ENCODE measurements at regions not wholly inside any gene's neighbourhood (a gene's known extent, or its start where the extent isn't known, plus 50 kb on each side); places are given as distances from the start of the nearest gene placed in this dataset.

- Mint-ChIP-seq H3K36me3 (ENCODE audit: insufficient read depth, unreplicated experiment) (no peaks in the 10 kb centered on the region), H3K4me1 (ENCODE audit: low read depth, unreplicated experiment) (no peaks in the 10 kb centered on the region), H3K4me3 (ENCODE audit: unreplicated experiment) (no peak overlapping the region), H3K27ac (ENCODE audit: unreplicated experiment) (no peak overlapping the region), H3K9me3 (ENCODE audit: unreplicated experiment) (no peaks in the 10 kb centered on the region), H3K27me3 (ENCODE audit: insufficient read depth, unreplicated experiment) (peaks cover 24% of the 10 kb centered on the region)
- ChIA-PET CTCF (interaction anchor here (0.5 to 1.0 kb wide), 2 partner anchors 37 to 495 kb away, joined by 3 read pairs; no protein-coding TSS in a partner anchor), POLR2A (no interaction called here)
- Histone ChIP-seq H3K4me1 (no peaks in the 10 kb centered on the region), H3K36me3 (ENCODE audit: control insufficient read depth, insufficient read depth, low read length) (no peaks in the 10 kb centered on the region), H3K27me3 (replicated peaks; ENCODE audit: control insufficient read depth, insufficient read depth, low read length) (no peaks in the 10 kb centered on the region; the same call in 1 of the 2 replicates), H3K4me3 (ENCODE audit: low read depth, low read length) (no peak overlapping the region), H3K9me3 (no peaks in the 10 kb centered on the region)
- BruUV-seq (replicated peaks) = no TSS peak
- intact Hi-C loops (cut with micrococcal nuclease; ENCODE audit: unreplicated experiment) = no loop called here
- no peak for DNase-seq
- no peak for TF ChIP-seq CTCF (IDR thresholded peaks at IDR 0.05; ENCODE audit: insufficient read depth in 1 of 2, low read depth in 1 of 2, low read length in 1 of 2, severe bottlenecking in 1 of 2, unreplicated experiment in 1 of 2)
Observed at GRCh38 chr11:116110356-116110755, 606.1 kb upstream of the CADM1 start.

GRCh38 chr11:116109228-116109627 is 605.0 kb upstream of the CADM1 start:
- Mint-ChIP-seq H3K4me1 (ENCODE audit: low read depth, unreplicated experiment) (no peaks in the 10 kb centered on the region), H3K27me3 (ENCODE audit: insufficient read depth, unreplicated experiment) (peaks cover 24% of the 10 kb centered on the region), H3K9me3 (ENCODE audit: unreplicated experiment) (no peaks in the 10 kb centered on the region), H3K4me3 (ENCODE audit: unreplicated experiment) (no peak overlapping the region), H3K36me3 (ENCODE audit: insufficient read depth, unreplicated experiment) (no peaks in the 10 kb centered on the region), H3K27ac (ENCODE audit: unreplicated experiment) (no peak overlapping the region)
- CTCF ChIA-PET = no interaction called here
- no peak for TF ChIP-seq CTCF (IDR thresholded peaks at IDR 0.05; ENCODE audit: insufficient read depth in 1 of 2, low read depth in 1 of 2, low read length in 1 of 2, severe bottlenecking in 1 of 2, unreplicated experiment in 1 of 2)
- BruUV-seq (replicated peaks) = no TSS peak
- Histone ChIP-seq H3K9me3 (no peaks in the 10 kb centered on the region), H3K4me3 (ENCODE audit: low read depth, low read length) (no peak overlapping the region), H3K27me3 (replicated peaks; ENCODE audit: control insufficient read depth, insufficient read depth, low read length) (no peaks in the 10 kb centered on the region; the same call in 1 of the 2 replicates), H3K36me3 (ENCODE audit: control insufficient read depth, insufficient read depth, low read length) (no peaks in the 10 kb centered on the region), H3K4me1 (no peaks in the 10 kb centered on the region)
- intact Hi-C loops (cut with micrococcal nuclease; ENCODE audit: unreplicated experiment) = no loop called here
- POLR2A ChIA-PET = no interaction called here
- no peak for DNase-seq

GRCh38 chr11:116108161-116108560 is 603.9 kb upstream of the CADM1 start:
- no TSS peak for BruUV-seq (replicated peaks)
- Histone ChIP-seq H3K4me3 (ENCODE audit: low read depth, low read length) (no peak overlapping the region), H3K36me3 (ENCODE audit: control insufficient read depth, insufficient read depth, low read length) (no peaks in the 10 kb centered on the region), H3K9me3 (no peaks in the 10 kb centered on the region), H3K4me1 (no peaks in the 10 kb centered on the region), H3K27me3 (replicated peaks; ENCODE audit: control insufficient read depth, insufficient read depth, low read length) (peaks cover 1% of the 10 kb centered on the region; the same call in 1 of the 2 replicates)
- CTCF ChIA-PET = no interaction called here
- H3K27ac Mint-ChIP-seq (ENCODE audit: unreplicated experiment) = no peak overlapping the region
- H3K27me3 Mint-ChIP-seq (ENCODE audit: insufficient read depth, unreplicated experiment) = peaks cover 21% of the 10 kb centered on the region
- intact Hi-C loops (cut with micrococcal nuclease; ENCODE audit: unreplicated experiment) = no loop called here
- POLR2A ChIA-PET = no interaction called here
- no peaks in the 10 kb centered on the region for H3K4me1 Mint-ChIP-seq (ENCODE audit: low read depth, unreplicated experiment)
- no peaks in the 10 kb centered on the region for H3K9me3 Mint-ChIP-seq (ENCODE audit: unreplicated experiment)
- TF ChIP-seq CTCF (IDR thresholded peaks at IDR 0.05; ENCODE audit: insufficient read depth in 1 of 2, low read depth in 1 of 2, low read length in 1 of 2, severe bottlenecking in 1 of 2, unreplicated experiment in 1 of 2) = no peak
- no peak overlapping the region for H3K4me3 Mint-ChIP-seq (ENCODE audit: unreplicated experiment)
- DNase-seq = no peak
- no peaks in the 10 kb centered on the region for H3K36me3 Mint-ChIP-seq (ENCODE audit: insufficient read depth, unreplicated experiment)

Measured in Caco-2 (cell line).